ENCODE measurements at regions not wholly inside any gene's neighbourhood (a gene's known extent, or its start where the extent isn't known, plus 50 kb on each side); places are given as distances from the start of the nearest gene placed in this dataset.

DNA sequence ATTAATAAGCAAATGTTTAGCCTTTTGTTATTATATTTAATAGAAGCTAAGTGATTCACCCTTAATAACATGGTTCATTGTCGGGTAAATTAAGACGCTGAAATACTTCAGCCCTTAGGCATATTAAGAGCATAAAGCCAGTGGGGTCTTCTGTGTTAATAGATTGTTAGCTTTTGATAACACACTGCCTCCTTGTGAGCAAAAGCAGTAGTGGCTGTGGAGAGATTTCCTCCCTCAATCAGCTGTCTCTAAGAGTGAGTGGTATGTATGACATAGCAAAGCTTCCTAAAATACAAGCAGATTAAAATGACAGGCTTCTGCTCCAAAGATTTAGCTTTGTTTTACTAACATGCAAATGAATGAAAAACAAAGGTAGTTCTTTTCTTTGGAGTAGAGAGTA, 143.7 kb upstream of the SYT4 start:
- WGBS: 73% methylated on average over 2 of the region's 2 CpGs
- Histone ChIP-seq H2BK15ac (ENCODE audit: low read depth, poor library complexity, severe bottlenecking) (no peak overlapping the region), H3K4me3 (ENCODE audit: insufficient read depth in 1 of 2, low read depth in 1 of 2, low read length in 2 of 2) (no peak overlapping the region), H3K4me1 (ENCODE audit: control insufficient read depth, insufficient read depth, low read depth, low read length) (no peaks in the 10 kb centered on the region), H3K9ac (ENCODE audit: low read length) (no peak overlapping the region), H3K27me3 (ENCODE audit: control insufficient read depth in 1 of 2, insufficient read depth in 1 of 2, low read length in 2 of 2) (no peaks in the 10 kb centered on the region), H2AK5ac (ENCODE audit: low read length, severe bottlenecking) (no peak overlapping the region), H2BK5ac (ENCODE audit: low read depth, low read length, poor library complexity, severe bottlenecking) (no peak overlapping the region), H4K91ac (ENCODE audit: low read length) (no peak overlapping the region), H3K4me2 (ENCODE audit: low read length, poor library complexity, severe bottlenecking) (no peak overlapping the region), H3K9me3 (ENCODE audit: control insufficient read depth, low read length) (no peaks in the 10 kb centered on the region), H2BK12ac (ENCODE audit: low read length in 2 of 2) (no peak overlapping the region), H3K36me3 (ENCODE audit: control insufficient read depth in 1 of 2, insufficient read depth in 2 of 2, low read depth in 1 of 2, low read length in 2 of 2) (no peaks in the 10 kb centered on the region), H3K18ac (ENCODE audit: low read depth in 1 of 2, low read length in 2 of 2) (no peak overlapping the region), H3K4ac (ENCODE audit: low read depth in 1 of 2, low read length in 2 of 2) (no peak overlapping the region), H3K79me1 (replicated peaks; ENCODE audit: low read length, poor library complexity, severe bottlenecking) (no peaks in the 10 kb centered on the region), H2BK120ac (ENCODE audit: low read depth, low read length) (no peak overlapping the region), H3K14ac (ENCODE audit: low read length in 2 of 2) (no peak overlapping the region), H3K23ac (ENCODE audit: low read length in 2 of 2) (no peak overlapping the region), H2AFZ (ENCODE audit: low read depth, low read length) (no peak overlapping the region), H3K27ac (ENCODE audit: low read length, poor library complexity, severe bottlenecking) (no peak overlapping the region), H4K8ac (ENCODE audit: low read length) (no peak overlapping the region)
- no peak for DNase-seq

DNA sequence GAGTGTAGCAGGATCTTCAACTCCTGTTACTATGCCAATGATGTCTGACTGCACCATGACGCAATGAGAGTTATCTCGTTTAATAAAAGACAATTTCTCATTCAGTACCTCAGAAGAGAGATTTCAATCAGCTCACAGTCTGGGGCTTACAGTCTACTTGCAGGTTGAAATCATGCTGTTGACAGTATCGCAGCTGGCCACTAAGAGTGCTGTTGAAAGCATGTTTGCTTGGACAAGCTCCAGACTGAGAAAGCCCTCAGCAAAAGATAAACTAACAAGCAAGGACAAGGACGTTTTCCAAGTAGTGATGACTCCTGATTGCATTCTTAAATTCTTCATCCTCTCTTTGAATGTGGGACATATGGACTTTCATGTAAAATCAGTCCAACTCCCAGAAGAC, 145.2 kb upstream of the SYT4 start:
- Histone ChIP-seq H4K91ac (ENCODE audit: low read length) (no peak overlapping the region), H3K9ac (ENCODE audit: low read length) (no peak overlapping the region), H3K23ac (ENCODE audit: low read length in 2 of 2) (no peak overlapping the region), H3K27ac (ENCODE audit: low read length, poor library complexity, severe bottlenecking) (no peak overlapping the region), H3K4me1 (ENCODE audit: control insufficient read depth, insufficient read depth, low read depth, low read length) (no peaks in the 10 kb centered on the region), H3K79me1 (replicated peaks; ENCODE audit: low read length, poor library complexity, severe bottlenecking) (no peaks in the 10 kb centered on the region), H3K4ac (ENCODE audit: low read depth in 1 of 2, low read length in 2 of 2) (no peak overlapping the region), H2AFZ (ENCODE audit: low read depth, low read length) (no peak overlapping the region), H3K27me3 (ENCODE audit: control insufficient read depth in 1 of 2, insufficient read depth in 1 of 2, low read length in 2 of 2) (no peaks in the 10 kb centered on the region), H3K36me3 (ENCODE audit: control insufficient read depth in 1 of 2, insufficient read depth in 2 of 2, low read depth in 1 of 2, low read length in 2 of 2) (no peaks in the 10 kb centered on the region), H2AK5ac (ENCODE audit: low read length, severe bottlenecking) (no peak overlapping the region), H3K4me3 (ENCODE audit: insufficient read depth in 1 of 2, low read depth in 1 of 2, low read length in 2 of 2) (no peak overlapping the region), H4K8ac (ENCODE audit: low read length) (no peak overlapping the region), H2BK12ac (ENCODE audit: low read length in 2 of 2) (no peak overlapping the region), H3K4me2 (ENCODE audit: low read length, poor library complexity, severe bottlenecking) (no peak overlapping the region), H3K18ac (ENCODE audit: low read depth in 1 of 2, low read length in 2 of 2) (no peak overlapping the region), H2BK5ac (ENCODE audit: low read depth, low read length, poor library complexity, severe bottlenecking) (no peak overlapping the region), H2BK120ac (ENCODE audit: low read depth, low read length) (no peak overlapping the region), H2BK15ac (ENCODE audit: low read depth, poor library complexity, severe bottlenecking) (no peak overlapping the region), H3K9me3 (ENCODE audit: control insufficient read depth, low read length) (no peaks in the 10 kb centered on the region), H3K14ac (ENCODE audit: low read length in 2 of 2) (no peak overlapping the region)
- WGBS: 64% methylated on average over 4 of the region's 4 CpGs
- DNase-seq: peak; percentile 21

DNA sequence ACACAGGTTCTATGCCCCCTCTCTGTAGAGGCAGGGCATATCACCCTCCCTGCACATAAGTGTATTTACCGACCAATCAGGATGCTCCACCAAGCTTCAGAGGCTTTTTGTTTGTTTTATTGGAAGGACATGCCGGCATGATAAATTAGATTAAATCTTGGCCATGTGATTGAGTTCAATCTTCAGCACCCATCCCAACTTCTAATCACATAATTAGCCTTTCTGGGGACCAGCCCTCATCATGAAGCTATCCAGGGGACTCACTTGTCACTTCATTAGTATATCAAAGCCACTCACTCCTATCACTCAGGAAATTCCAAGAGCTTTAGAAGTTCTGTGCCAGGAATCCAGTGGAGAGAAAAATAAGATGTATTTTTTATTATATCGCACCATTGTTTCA, 158.6 kb upstream of the SYT4 start:
- 86% methylated on average over 1 of the region's 3 CpGs for WGBS

DNA sequence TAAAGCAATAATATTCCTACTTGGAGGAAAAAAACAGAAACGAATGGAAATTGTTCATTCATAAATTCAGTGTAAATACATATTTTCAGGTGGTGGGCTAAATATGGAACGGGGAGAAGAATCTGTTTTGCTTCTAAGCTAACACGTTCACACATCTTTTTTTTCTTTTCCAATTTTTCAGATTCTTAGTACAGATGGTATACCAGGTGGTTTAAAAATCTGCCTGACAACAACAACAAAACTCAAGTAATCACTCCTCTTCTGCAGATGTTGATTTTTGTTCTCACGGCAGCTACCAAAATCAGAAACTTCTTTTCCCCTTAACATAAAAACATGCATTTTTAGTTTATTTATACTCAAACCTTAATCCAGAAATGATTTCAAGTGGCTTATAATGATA, 164.8 kb upstream of the SYT4 start:
- H2BK15ac ChIP-seq (ENCODE audit: low read depth, poor library complexity, severe bottlenecking): no peak overlapping the region
- H3K4me2 ChIP-seq (ENCODE audit: low read length, poor library complexity, severe bottlenecking): no peak overlapping the region
- no peak overlapping the region for H2BK120ac ChIP-seq (ENCODE audit: low read depth, low read length)
- H2AFZ ChIP-seq (ENCODE audit: low read depth, low read length): no peak overlapping the region
- no peak overlapping the region for H3K27ac ChIP-seq (ENCODE audit: low read length, poor library complexity, severe bottlenecking)
- H2BK12ac ChIP-seq (ENCODE audit: low read length in 2 of 2): no peak overlapping the region
- no peak overlapping the region for H3K4me3 ChIP-seq (ENCODE audit: insufficient read depth in 1 of 2, low read depth in 1 of 2, low read length in 2 of 2)
- no peaks in the 10 kb centered on the region for H3K4me1 ChIP-seq (ENCODE audit: control insufficient read depth, insufficient read depth, low read depth, low read length)
- H3K23ac ChIP-seq (ENCODE audit: low read length in 2 of 2): no peak overlapping the region
- WGBS: 100% methylated on average over 2 of the region's 4 CpGs
- no peak for DNase-seq
- H2AK5ac ChIP-seq (ENCODE audit: low read length, severe bottlenecking): no peak overlapping the region
- H3K27me3 ChIP-seq (ENCODE audit: control insufficient read depth in 1 of 2, insufficient read depth in 1 of 2, low read length in 2 of 2): no peaks in the 10 kb centered on the region
- H3K9me3 ChIP-seq (ENCODE audit: control insufficient read depth, low read length): no peaks in the 10 kb centered on the region
- no peak overlapping the region for H3K14ac ChIP-seq (ENCODE audit: low read length in 2 of 2)
- H4K8ac ChIP-seq (ENCODE audit: low read length): no peak overlapping the region
- no peak overlapping the region for H3K4ac ChIP-seq (ENCODE audit: low read depth in 1 of 2, low read length in 2 of 2)
- H3K9ac ChIP-seq (ENCODE audit: low read length): no peak overlapping the region
- no peak overlapping the region for H4K91ac ChIP-seq (ENCODE audit: low read length)
- no peak overlapping the region for H2BK5ac ChIP-seq (ENCODE audit: low read depth, low read length, poor library complexity, severe bottlenecking)
- no peaks in the 10 kb centered on the region for H3K36me3 ChIP-seq (ENCODE audit: control insufficient read depth in 1 of 2, insufficient read depth in 2 of 2, low read depth in 1 of 2, low read length in 2 of 2)
- H3K18ac ChIP-seq (ENCODE audit: low read depth in 1 of 2, low read length in 2 of 2): no peak overlapping the region
- H3K79me1 ChIP-seq (replicated peaks; ENCODE audit: low read length, poor library complexity, severe bottlenecking): no peaks in the 10 kb centered on the region

More for the DNA sequence above, 158.6 kb upstream of the SYT4 start:
- no peak overlapping the region for H2AFZ ChIP-seq (ENCODE audit: low read depth, low read length)
- no peak for DNase-seq
- H3K9ac ChIP-seq (ENCODE audit: low read length): no peak overlapping the region
- no peaks in the 10 kb centered on the region for H3K79me1 ChIP-seq (replicated peaks; ENCODE audit: low read length, poor library complexity, severe bottlenecking)
- no peak overlapping the region for H3K18ac ChIP-seq (ENCODE audit: low read depth in 1 of 2, low read length in 2 of 2)
- no peak overlapping the region for H3K4me2 ChIP-seq (ENCODE audit: low read length, poor library complexity, severe bottlenecking)
- no peaks in the 10 kb centered on the region for H3K9me3 ChIP-seq (ENCODE audit: control insufficient read depth, low read length)
- no peak overlapping the region for H2BK120ac ChIP-seq (ENCODE audit: low read depth, low read length)
- no peak overlapping the region for H3K4me3 ChIP-seq (ENCODE audit: insufficient read depth in 1 of 2, low read depth in 1 of 2, low read length in 2 of 2)
- H3K4me1 ChIP-seq (ENCODE audit: control insufficient read depth, insufficient read depth, low read depth, low read length): no peaks in the 10 kb centered on the region
- H3K27ac ChIP-seq (ENCODE audit: low read length, poor library complexity, severe bottlenecking): no peak overlapping the region
- H3K36me3 ChIP-seq (ENCODE audit: control insufficient read depth in 1 of 2, insufficient read depth in 2 of 2, low read depth in 1 of 2, low read length in 2 of 2): no peaks in the 10 kb centered on the region
- no peak overlapping the region for H4K91ac ChIP-seq (ENCODE audit: low read length)
- H3K27me3 ChIP-seq (ENCODE audit: control insufficient read depth in 1 of 2, insufficient read depth in 1 of 2, low read length in 2 of 2): no peaks in the 10 kb centered on the region
- H3K4ac ChIP-seq (ENCODE audit: low read depth in 1 of 2, low read length in 2 of 2): no peak overlapping the region
- H3K14ac ChIP-seq (ENCODE audit: low read length in 2 of 2): no peak overlapping the region
- no peak overlapping the region for H2BK5ac ChIP-seq (ENCODE audit: low read depth, low read length, poor library complexity, severe bottlenecking)
- H2BK15ac ChIP-seq (ENCODE audit: low read depth, poor library complexity, severe bottlenecking): no peak overlapping the region
- no peak overlapping the region for H2BK12ac ChIP-seq (ENCODE audit: low read length in 2 of 2)
- H3K23ac ChIP-seq (ENCODE audit: low read length in 2 of 2): no peak overlapping the region
- H2AK5ac ChIP-seq (ENCODE audit: low read length, severe bottlenecking): no peak overlapping the region
- H4K8ac ChIP-seq (ENCODE audit: low read length): no peak overlapping the region
